Mesenchymal stem cell (in vitro differentiated cells and primary cell): ENCODE measurements at regions not wholly inside any gene's neighbourhood (a gene's known extent, or its start where the extent isn't known, plus 50 kb on each side); places are given as distances from the start of the nearest gene placed in this dataset.

ENCODE experiments used
- DNase-seq: peaks from one replicate; pipeline ENCODE4 v3.0.0-alpha.2; 2013
- H2AFZ ChIP-seq: one replicate; pipeline ENCODE4 v1.6.1; 2013; ENCODE audit warnings: low read depth, mild to moderate bottlenecking, control low read depth, inconsistent platforms, low read length, moderate library complexity
- H2AK5ac ChIP-seq: 2 replicates; pipeline ENCODE4 v1.6.1; 2013; ENCODE audit warnings: low read length, moderate library complexity, mild to moderate bottlenecking, inconsistent platforms; ENCODE audit not compliant: severe bottlenecking
- H2BK120ac ChIP-seq: one replicate; pipeline ENCODE4 v1.6.1; 2013; ENCODE audit warnings: low read depth, mild to moderate bottlenecking, inconsistent platforms, low read length, moderate library complexity
- H2BK12ac ChIP-seq, 2 experiments: one replicate each; pipeline ENCODE4 v1.6.1; 2013; ENCODE audit warnings: inconsistent platforms in 2 of 2, low read length in 2 of 2, mild to moderate bottlenecking in 2 of 2, moderate library complexity in 2 of 2, control low read depth in 1 of 2
- H2BK15ac ChIP-seq: one replicate; pipeline ENCODE4 v1.6.1; 2013; ENCODE audit warnings: mild to moderate bottlenecking, low read depth, inconsistent platforms; ENCODE audit not compliant: poor library complexity, severe bottlenecking
- H2BK5ac ChIP-seq: 2 replicates; pipeline ENCODE4 v1.6.1; 2013; ENCODE audit warnings: low read depth, mild to moderate bottlenecking, low read length, control low read depth, inconsistent platforms; ENCODE audit not compliant: poor library complexity, severe bottlenecking
- H3K14ac ChIP-seq, 2 experiments: one replicate each; pipeline ENCODE4 v1.6.1; 2013; ENCODE audit warnings: inconsistent platforms in 2 of 2, low read length in 2 of 2, control low read depth in 1 of 2, mild to moderate bottlenecking in 1 of 2, moderate library complexity in 1 of 2
- H3K18ac ChIP-seq, 2 experiments: one replicate each; pipeline ENCODE4 v1.6.1; 2013; ENCODE audit warnings: inconsistent platforms in 2 of 2, low read length in 2 of 2, control low read depth in 1 of 2, low read depth in 1 of 2, mild to moderate bottlenecking in 1 of 2
- H3K23ac ChIP-seq, 2 experiments: one replicate each; pipeline ENCODE4 v1.6.1; 2013; ENCODE audit warnings: inconsistent platforms in 2 of 2, low read length in 2 of 2, mild to moderate bottlenecking in 2 of 2, moderate library complexity in 2 of 2, control low read depth in 1 of 2
- H3K27ac ChIP-seq: 2 replicates; pipeline ENCODE4 v1.5.1; 2013; ENCODE audit warnings: mild to moderate bottlenecking, moderate library complexity, low read length, control low read depth, inconsistent platforms; ENCODE audit not compliant: poor library complexity, severe bottlenecking
- H3K27me3 ChIP-seq, 2 experiments: 2 replicates each; pipeline versions ENCODE4 v1.6.1 to v1.7.0; 2013; ENCODE audit warnings: low read length in 2 of 2, mild to moderate bottlenecking in 2 of 2, moderate library complexity in 2 of 2, control low read depth in 1 of 2, inconsistent platforms in 1 of 2; ENCODE audit not compliant: control insufficient read depth in 1 of 2, insufficient read depth in 1 of 2
- H3K36me3 ChIP-seq, 2 experiments: 2 replicates each; pipeline versions ENCODE4 v1.6.1 to v1.7.0; 2013; ENCODE audit warnings: low read length in 2 of 2, control low read depth in 1 of 2, inconsistent platforms in 1 of 2, low read depth in 1 of 2, mild to moderate bottlenecking in 1 of 2; ENCODE audit not compliant: insufficient read depth in 2 of 2, control insufficient read depth in 1 of 2
- H3K4ac ChIP-seq, 2 experiments: one replicate each; pipeline ENCODE4 v1.6.1; 2013; ENCODE audit warnings: inconsistent platforms in 2 of 2, low read length in 2 of 2, mild to moderate bottlenecking in 2 of 2, moderate library complexity in 2 of 2, control low read depth in 1 of 2, low read depth in 1 of 2
- H3K4me1 ChIP-seq: 2 replicates; pipeline ENCODE4 v1.6.1; 2013; ENCODE audit warnings: low read depth, low read length, control low read depth; ENCODE audit not compliant: control insufficient read depth, insufficient read depth
- H3K4me2 ChIP-seq: 2 replicates; pipeline ENCODE4 v1.6.1; 2013; ENCODE audit warnings: low read length, mild to moderate bottlenecking, inconsistent platforms; ENCODE audit not compliant: poor library complexity, severe bottlenecking
- H3K4me3 ChIP-seq, 2 experiments: 2 replicates each; pipeline versions ENCODE4 v1.5.1 to v1.7.0; 2013; ENCODE audit warnings: low read length in 2 of 2, mild to moderate bottlenecking in 2 of 2, control low read depth in 1 of 2, low read depth in 1 of 2; ENCODE audit not compliant: insufficient read depth in 1 of 2
- H3K79me1 ChIP-seq: replicated peaks from 2 replicates; pipeline ENCODE4 v1.6.1; 2013; ENCODE audit warnings: mild to moderate bottlenecking, control low read depth, low read length, inconsistent platforms; ENCODE audit not compliant: poor library complexity, severe bottlenecking
- H3K9ac ChIP-seq: 2 replicates; pipeline ENCODE4 v1.7.0; 2013; ENCODE audit warnings: mild to moderate bottlenecking, low read length, moderate library complexity
- H3K9me3 ChIP-seq: 2 replicates; pipeline ENCODE4 v1.7.0; 2013; ENCODE audit warnings: mild to moderate bottlenecking, low read length; ENCODE audit not compliant: control insufficient read depth
- H4K8ac ChIP-seq: one replicate; pipeline ENCODE4 v1.6.1; 2013; ENCODE audit warnings: inconsistent platforms, mild to moderate bottlenecking, low read length, moderate library complexity
- H4K91ac ChIP-seq: one replicate; pipeline ENCODE4 v1.6.1; 2013; ENCODE audit warnings: mild to moderate bottlenecking, low read length, inconsistent platforms
- WGBS: methylation state at CpG from one replicate; pipeline ENCODE4 v1.1.7; 2013; ENCODE audit warnings: mixed read lengths; 5-methylcytosine and 5-hydroxymethylcytosine counted together

- H3K23ac ChIP-seq, result no peak overlapping the region
These were observed 102.6 kb downstream of the RMI2 start for GRCh38 chr16:11447836-11448235.

GRCh38 chr16:11448796-11449416 is 103.6 kb downstream of the RMI2 start:
- WGBS, result 79% methylated on average over 7 of the region's 13 CpGs
- Histone ChIP-seq H3K79me1 (no peaks in the 10 kb centered on the region), H3K14ac (peak overlapping the region in 1 of 2 experiments; percentile 18)

More at GRCh38 chr16:11447836-11448235, 102.6 kb downstream of the RMI2 start:
- Histone ChIP-seq H3K4me3 (no peak overlapping the region), H2AK5ac (no peak overlapping the region), H4K91ac (no peak overlapping the region), H3K4ac (no peak overlapping the region), H2BK5ac (no peak overlapping the region), H4K8ac (no peak overlapping the region), H3K4me2 (no peak overlapping the region), H3K79me1 (no peaks in the 10 kb centered on the region), H2BK12ac (no peak overlapping the region), H3K14ac (no peak overlapping the region), H3K18ac (no peak overlapping the region), H3K4me1 (no peaks in the 10 kb centered on the region), H3K36me3 (no peaks in the 10 kb centered on the region), H3K9me3 (no peaks in the 10 kb centered on the region), H3K27me3 (peaks cover 20 to 45% of the 10 kb centered on the region in 2 experiments), H2AFZ (no peak overlapping the region), H2BK15ac (no peak overlapping the region), H3K27ac (no peak overlapping the region), H2BK120ac (no peak overlapping the region), H3K9ac (no peak overlapping the region)
- 84% methylated on average over 11 of the region's 11 CpGs for WGBS
- DNase-seq, result no peak

GRCh38 chr16:11449716-11450115 is 104.5 kb downstream of the RMI2 start:
- no peak overlapping the region for H3K18ac ChIP-seq
- H2BK15ac ChIP-seq, result no peak overlapping the region

More at GRCh38 chr16:11448796-11449416, 103.6 kb downstream of the RMI2 start:
- Histone ChIP-seq H2AFZ (no peak overlapping the region), H2BK15ac (no peak overlapping the region), H2BK12ac (no peak overlapping the region), H2BK5ac (no peak overlapping the region), H3K4me3 (no peak overlapping the region), H3K18ac (no peak overlapping the region), H4K8ac (no peak overlapping the region), H3K4ac (no peak overlapping the region), H3K4me2 (no peak overlapping the region), H2BK120ac (no peak overlapping the region), H2AK5ac (no peak overlapping the region), H3K23ac (no peak overlapping the region), H3K9ac (no peak overlapping the region), H4K91ac (no peak overlapping the region), H3K36me3 (no peaks in the 10 kb centered on the region), H3K4me1 (no peaks in the 10 kb centered on the region), H3K9me3 (no peaks in the 10 kb centered on the region), H3K27ac (no peak overlapping the region), H3K27me3 (peaks cover 20 to 45% of the 10 kb centered on the region in 2 experiments)
- no peak for DNase-seq

GRCh38 chr16:11450136-11450535 is 104.9 kb downstream of the RMI2 start:
- Histone ChIP-seq H3K79me1 (no peaks in the 10 kb centered on the region), H3K4me3 (no peak overlapping the region)

More at GRCh38 chr16:11449716-11450115, 104.5 kb downstream of the RMI2 start:
- no peak overlapping the region for H3K4me3 ChIP-seq
- H2BK120ac ChIP-seq, result no peak overlapping the region
- peaks cover 20 to 53% of the 10 kb centered on the region in 2 experiments for H3K27me3 ChIP-seq
- no peaks in the 10 kb centered on the region for H3K36me3 ChIP-seq
- H2AK5ac ChIP-seq, result no peak overlapping the region
- H2BK5ac ChIP-seq, result no peak overlapping the region
- H4K8ac ChIP-seq, result no peak overlapping the region
- H3K79me1 ChIP-seq, result no peaks in the 10 kb centered on the region
- no peak overlapping the region for H3K9ac ChIP-seq
- H4K91ac ChIP-seq, result no peak overlapping the region
- no peak overlapping the region for H3K4me2 ChIP-seq
- no peak overlapping the region for H2BK12ac ChIP-seq
- WGBS, result 97% methylated on average over 7 of the region's 7 CpGs
- no peak overlapping the region for H2AFZ ChIP-seq
- H3K23ac ChIP-seq, result no peak overlapping the region
- no peak overlapping the region for H3K27ac ChIP-seq
- no peaks in the 10 kb centered on the region for H3K4me1 ChIP-seq
- H3K4ac ChIP-seq, result no peak overlapping the region
- H3K9me3 ChIP-seq, result no peaks in the 10 kb centered on the region
- DNase-seq, result no peak
- no peak overlapping the region for H3K14ac ChIP-seq

More at GRCh38 chr16:11450136-11450535, 104.9 kb downstream of the RMI2 start:
- Histone ChIP-seq H3K4me2 (no peak overlapping the region), H2BK15ac (no peak overlapping the region), H2BK5ac (no peak overlapping the region), H3K27ac (no peak overlapping the region), H3K18ac (no peak overlapping the region), H3K36me3 (no peaks in the 10 kb centered on the region), H2BK120ac (no peak overlapping the region), H3K9ac (no peak overlapping the region), H4K91ac (no peak overlapping the region), H3K9me3 (no peaks in the 10 kb centered on the region), H3K14ac (no peak overlapping the region), H2AK5ac (no peak overlapping the region), H3K27me3 (peaks cover 20 to 53% of the 10 kb centered on the region in 2 experiments), H2AFZ (no peak overlapping the region), H3K23ac (no peak overlapping the region), H3K4me1 (no peaks in the 10 kb centered on the region), H4K8ac (no peak overlapping the region), H3K4ac (no peak overlapping the region), H2BK12ac (no peak overlapping the region)
- DNase-seq, result no peak
- WGBS, result 94% methylated on average over 9 of the region's 9 CpGs
